HepG2 (cell line): ENCODE measurements at regions not wholly inside any gene's neighbourhood (a gene's known extent, or its start where the extent isn't known, plus 50 kb on each side); places are given as distances from the start of the nearest gene placed in this dataset.

Experiments
- ASH2L ChIP-seq: fragments of 300-600, 200-600 bp; sonication (generic); IDR thresholded peaks from 2 replicates; pipeline ENCODE4 v1.7.0; 2017; ENCODE audit warnings: low read depth, mild to moderate bottlenecking, moderate library complexity, mixed read lengths, low read length; ENCODE audit not compliant: insufficient read length
- BRCA1 ChIP-seq: sonication (generic); formaldehyde crosslinking; IDR thresholded peaks from 2 replicates; pipeline ENCODE4 v1.4.0; 2020; ENCODE audit warnings: missing genetic modification reagents
- HMGXB4 ChIP-seq, 2 experiments: sonication (generic) in 1 of 2; formaldehyde crosslinking in 1 of 2; IDR thresholded peaks; 2 replicates each; pipeline versions ENCODE4 v1.4.0 to v1.6.1; 2018 to 2020; ENCODE audit warnings: missing genetic modification reagents in 2 of 2, borderline replicate concordance in 1 of 2, low read depth in 1 of 2, mild to moderate bottlenecking in 1 of 2, missing biosample characterization in 1 of 2
- HNF4A ChIP-seq: sonication (generic); formaldehyde crosslinking; IDR thresholded peaks from 2 replicates; pipeline ENCODE4 v1.4.0; 2020; ENCODE audit warnings: missing genetic modification reagents
- HOXA3 ChIP-seq: sonication (generic); formaldehyde crosslinking; IDR thresholded peaks from 2 replicates; pipeline ENCODE4 v1.5.0; 2020; ENCODE audit warnings: missing genetic modification reagents
- MIXL1 ChIP-seq: IDR thresholded peaks from 2 replicates; pipeline ENCODE4 v1.6.1; 2016
- MYPOP ChIP-seq: sonication (generic); formaldehyde crosslinking; IDR thresholded peaks from 2 replicates; pipeline ENCODE4 v1.8.1; 2023; ENCODE audit warnings: mild to moderate bottlenecking, moderate library complexity, missing genetic modification reagents
- NCOA2 ChIP-seq: sonication (generic); formaldehyde crosslinking; IDR thresholded peaks from 2 replicates; pipeline ENCODE4 v1.8.0; 2022; ENCODE audit warnings: inconsistent platforms
- NFE2 ChIP-seq: sonication (generic); formaldehyde crosslinking; IDR thresholded peaks from 2 replicates; pipeline ENCODE4 v1.4.0; 2020; ENCODE audit warnings: missing genetic modification reagents
- NFKB2 ChIP-seq: sonication (generic); formaldehyde crosslinking; IDR thresholded peaks from 2 replicates; pipeline ENCODE4 v1.4.0; 2020; ENCODE audit warnings: missing genetic modification reagents, borderline replicate concordance
- RAD21 ChIP-seq: fragments of 450-650 bp; formaldehyde crosslinking; IDR thresholded peaks from 2 replicates; pipeline ENCODE4 v1.5.0; 2020; ENCODE audit warnings: mild to moderate bottlenecking
- YY1 ChIP-seq: IDR thresholded peaks from 2 replicates; pipeline ENCODE4 v1.6.1; 2011; ENCODE audit warnings: low read length, low read depth, moderate library complexity, mild to moderate bottlenecking; ENCODE audit not compliant: insufficient read depth, insufficient replicate concordance
- ZBTB7B ChIP-seq: sonication (generic); formaldehyde crosslinking; IDR thresholded peaks from 2 replicates; pipeline ENCODE4 v1.4.0; 2020; ENCODE audit warnings: missing genetic modification reagents
- ZNF124 ChIP-seq: sonication (generic); formaldehyde crosslinking; IDR thresholded peaks from 2 replicates; pipeline ENCODE4 v1.4.0; 2020; ENCODE audit warnings: missing genetic modification reagents
- ZNF3 ChIP-seq: IDR thresholded peaks from 2 replicates; pipeline ENCODE4 v1.7.0; 2017; ENCODE audit warnings: inconsistent platforms
- ZNF317 ChIP-seq: sonication (generic); formaldehyde crosslinking; IDR thresholded peaks from 2 replicates; pipeline ENCODE4 v1.5.0; 2020; ENCODE audit warnings: mild to moderate bottlenecking, missing genetic modification reagents
- ZNF335 ChIP-seq: sonication (generic); formaldehyde crosslinking; IDR thresholded peaks from 2 replicates; pipeline ENCODE4 v1.4.0; 2020; ENCODE audit warnings: missing genetic modification reagents
- ZNF512B ChIP-seq: sonication (generic); formaldehyde crosslinking; IDR thresholded peaks from 2 replicates; pipeline ENCODE4 v1.5.1; 2020; ENCODE audit warnings: missing genetic modification reagents, mild to moderate bottlenecking, borderline replicate concordance
- ZNF761 ChIP-seq: sonication (generic); formaldehyde crosslinking; conservative IDR thresholded peaks from 2 replicates; pipeline ENCODE4 v1.4.0; 2020; ENCODE audit warnings: mild to moderate bottlenecking, missing genetic modification reagents
- ZNF792 ChIP-seq: IDR thresholded peaks from 2 replicates; pipeline ENCODE4 v1.6.1; 2016
- TF ChIP-seq, protein P1 (sequence below): IDR thresholded peaks from 2 replicates; pipeline ENCODE4 v1.6.1; 2016; ENCODE audit warnings: low read depth, borderline replicate concordance
- TF ChIP-seq, protein P2 (sequence below): sonication (generic); formaldehyde crosslinking; IDR thresholded peaks from 2 replicates; pipeline ENCODE4 v1.4.0; 2020; ENCODE audit warnings: missing genetic modification reagents, borderline replicate concordance

GRCh38 chr1:213374369-213374768 lies 323.3 kb downstream of the RPS6KC1 start (continued):
- peak; percentile 35; the same call in 1 of the 2 replicates for TF ChIP-seq NCOA2
- TF ChIP-seq NFKB2, result no peak
- peak; percentile 87 for TF ChIP-seq MIXL1 (CRISPR knock-in tag)
- no peak for TF ChIP-seq ZNF761 (CRISPR knock-in tag)
- peak; percentile 12 for TF ChIP-seq YY1
- no peak for TF ChIP-seq ZNF512B (CRISPR knock-in tag)
- TF ChIP-seq ZNF124 (CRISPR knock-in tag), result 0 out of 2 replicates have a peak, but pooled peaks have one; percentile 27
- TF ChIP-seq HMGXB4 (CRISPR knock-in tag; IDR thresholded peaks at IDR 0.05; ENCODE audit: borderline replicate concordance in 1 of 2, low read depth in 1 of 2), result peak in 1 of 2 experiments; percentile 46; a peak in 2 of 4 replicates
- peak; percentile 44 for TF ChIP-seq ASH2L
- TF ChIP-seq MYPOP (CRISPR knock-in tag), result no peak
- 0 out of 2 replicates have a peak, but pooled peaks have one; percentile 40 for TF ChIP-seq ZNF335
- TF ChIP-seq BRCA1 (CRISPR knock-in tag), result 0 out of 2 replicates have a peak, but pooled peaks have one; percentile 43
- TF ChIP-seq ZNF317 (CRISPR knock-in tag), result no peak
- no peak for TF ChIP-seq NFE2 (CRISPR knock-in tag)
- no peak for TF ChIP-seq HOXA3 (CRISPR knock-in tag)
- TF ChIP-seq, protein P1, sequence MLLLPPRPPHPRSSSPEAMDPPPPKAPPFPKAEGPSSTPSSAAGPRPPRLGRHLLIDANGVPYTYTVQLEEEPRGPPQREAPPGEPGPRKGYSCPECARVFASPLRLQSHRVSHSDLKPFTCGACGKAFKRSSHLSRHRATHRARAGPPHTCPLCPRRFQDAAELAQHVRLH, result peak; percentile 43; the same call in 1 of the 2 replicates
- 0 out of 2 replicates have a peak, but pooled peaks have one; percentile 45 for TF ChIP-seq ZBTB7B
- TF ChIP-seq, protein P2, sequence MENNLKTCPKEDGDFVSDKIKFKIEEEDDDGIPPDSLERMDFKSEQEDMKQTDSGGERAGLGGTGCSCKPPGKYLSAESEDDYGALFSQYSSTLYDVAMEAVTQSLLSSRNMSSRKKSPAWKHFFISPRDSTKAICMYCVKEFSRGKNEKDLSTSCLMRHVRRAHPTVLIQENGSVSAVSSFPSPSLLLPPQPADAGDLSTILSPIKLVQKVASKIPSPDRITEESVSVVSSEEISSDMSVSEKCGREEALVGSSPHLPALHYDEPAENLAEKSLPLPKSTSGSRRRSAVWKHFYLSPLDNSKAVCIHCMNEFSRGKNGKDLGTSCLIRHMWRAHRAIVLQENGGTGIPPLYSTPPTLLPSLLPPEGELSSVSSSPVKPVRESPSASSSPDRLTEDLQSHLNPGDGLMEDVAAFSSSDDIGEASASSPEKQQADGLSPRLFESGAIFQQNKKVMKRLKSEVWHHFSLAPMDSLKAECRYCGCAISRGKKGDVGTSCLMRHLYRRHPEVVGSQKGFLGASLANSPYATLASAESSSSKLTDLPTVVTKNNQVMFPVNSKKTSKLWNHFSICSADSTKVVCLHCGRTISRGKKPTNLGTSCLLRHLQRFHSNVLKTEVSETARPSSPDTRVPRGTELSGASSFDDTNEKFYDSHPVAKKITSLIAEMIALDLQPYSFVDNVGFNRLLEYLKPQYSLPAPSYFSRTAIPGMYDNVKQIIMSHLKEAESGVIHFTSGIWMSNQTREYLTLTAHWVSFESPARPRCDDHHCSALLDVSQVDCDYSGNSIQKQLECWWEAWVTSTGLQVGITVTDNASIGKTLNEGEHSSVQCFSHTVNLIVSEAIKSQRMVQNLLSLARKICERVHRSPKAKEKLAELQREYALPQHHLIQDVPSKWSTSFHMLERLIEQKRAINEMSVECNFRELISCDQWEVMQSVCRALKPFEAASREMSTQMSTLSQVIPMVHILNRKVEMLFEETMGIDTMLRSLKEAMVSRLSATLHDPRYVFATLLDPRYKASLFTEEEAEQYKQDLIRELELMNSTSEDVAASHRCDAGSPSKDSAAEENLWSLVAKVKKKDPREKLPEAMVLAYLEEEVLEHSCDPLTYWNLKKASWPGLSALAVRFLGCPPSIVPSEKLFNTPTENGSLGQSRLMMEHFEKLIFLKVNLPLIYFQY (CRISPR knock-in tag), result peak; percentile 36; the same call in 1 of the 2 replicates
- TF ChIP-seq ZNF792 (CRISPR knock-in tag), result peak; percentile 41; the same call in 1 of the 2 replicates
- TF ChIP-seq HNF4A (CRISPR knock-in tag), result peak; percentile 31; the same call in 1 of the 2 replicates
- peak; percentile 85 for TF ChIP-seq RAD21
- TF ChIP-seq ZNF3 (CRISPR knock-in tag), result no peak
